H54 (cell line): ENCODE measurements at regions not wholly inside any gene's neighbourhood (a gene's known extent, or its start where the extent isn't known, plus 50 kb on each side); places are given as distances from the start of the nearest gene placed in this dataset.
A peak's percentile ranks its signal among the peaks of the same experiment; 100 is the strongest.
"Not testable (repeated sequence)": the region's sequence is repeated elsewhere in the genome, so short reads cannot be mapped to it uniquely, and the experiment has no call there.

Experiments used
- DNase-seq: peaks from one replicate; pipeline ENCODE4 v3.0.0; 2011; ENCODE audit warnings: low spot score, mixed read lengths; ENCODE audit not compliant: insufficient read length
- FAIRE-seq: peaks from 3 replicates; lab custom pipeline; 2011; peaks lifted over from hg19 to GRCh38; lab: Jason Lieb, UNC
- POLR2A ChIP-seq: IDR thresholded peaks from 2 replicates; pipeline ENCODE4 v1.6.1; 2011; ENCODE audit warnings: low read depth, mild to moderate bottlenecking, low read length

DNA sequence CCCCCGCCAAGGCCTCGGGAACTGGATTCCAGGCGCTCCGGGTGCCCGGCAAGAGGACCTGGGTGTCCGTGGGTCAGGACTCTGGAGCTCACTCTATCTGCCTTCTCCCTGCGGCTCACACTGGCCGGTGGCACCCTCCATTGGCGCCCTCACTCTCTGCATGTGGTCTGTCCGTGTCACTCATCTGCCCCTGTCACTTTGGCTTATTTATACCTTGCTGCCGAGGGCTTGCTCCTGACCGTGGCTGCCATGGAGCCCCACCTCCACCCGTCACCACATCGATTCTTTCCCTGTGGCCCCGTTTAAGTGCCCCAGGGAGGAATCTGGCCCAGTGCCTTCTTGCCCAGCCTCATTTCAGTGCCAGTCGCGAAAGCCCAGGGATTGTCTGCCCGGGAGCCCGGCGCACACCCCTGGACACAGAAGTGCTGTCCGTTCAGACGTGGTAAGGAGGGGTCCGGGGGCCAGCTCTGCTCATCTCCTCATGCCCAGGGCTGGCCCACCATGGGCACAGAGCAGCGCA lies 113.5 kb downstream of the NPIPB11 start:
- FAIRE-seq: not testable (repeated sequence)

DNA sequence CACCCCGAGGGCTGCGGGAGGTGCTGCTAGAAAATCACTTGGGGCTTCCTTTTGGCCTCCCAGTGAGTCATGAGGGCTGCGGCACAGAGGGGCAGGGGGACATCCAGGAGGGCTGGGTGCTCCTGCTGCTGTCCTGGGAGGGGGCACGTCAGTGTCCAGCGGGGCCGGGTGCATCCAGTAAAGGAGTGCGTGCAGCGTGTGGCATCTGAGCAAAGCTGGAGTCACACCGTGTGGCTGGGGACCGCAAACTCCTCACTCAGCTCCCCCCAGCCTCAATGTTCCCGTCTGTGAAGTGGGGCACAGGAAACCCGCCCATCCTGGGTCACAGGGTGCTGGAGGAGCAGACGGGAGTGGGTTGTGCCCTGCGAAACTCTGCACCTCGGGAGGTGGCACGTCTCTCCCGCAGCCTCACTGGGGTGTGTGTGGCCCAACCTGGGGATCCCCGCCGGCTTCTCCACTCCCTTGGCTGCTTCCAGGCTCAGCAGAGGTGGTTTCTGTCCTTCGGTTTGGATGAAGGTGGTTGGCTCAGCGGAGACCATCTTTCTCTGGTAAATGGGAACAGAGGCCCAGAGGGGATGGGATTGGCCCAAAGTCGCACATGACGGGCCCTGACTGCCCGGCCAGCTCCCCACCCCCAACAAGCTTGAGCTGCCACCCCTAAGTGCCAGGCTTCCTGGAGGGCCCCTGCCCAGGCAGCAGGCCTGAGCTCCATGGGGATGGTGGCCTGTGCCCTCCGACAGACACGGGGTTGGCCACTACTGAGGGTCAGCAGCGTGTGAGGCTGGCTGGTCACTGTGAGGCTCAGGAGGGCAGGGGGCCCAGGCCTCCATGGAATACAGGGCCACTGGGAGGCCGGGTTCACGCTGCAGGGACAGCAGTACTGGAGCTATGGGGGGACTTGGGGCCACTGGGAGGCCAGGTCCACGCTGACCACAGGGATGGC lies 114.9 kb downstream of the NPIPB11 start:
- not testable (repeated sequence) for FAIRE-seq, DNase-seq

More for the DNA sequence above, 113.5 kb downstream of the NPIPB11 start:
- not testable (repeated sequence) for DNase-seq

GRCh38 chr16:29290631-29291247 lies 115.8 kb downstream of the NPIPB11 start:
- FAIRE-seq (peak; percentile 75), DNase-seq (peak; percentile 74)
- no peak for TF ChIP-seq POLR2A

GRCh38 chr16:29289516-29290239 lies 116.8 kb downstream of the NPIPB11 start:
- DNase-seq, FAIRE-seq: not testable (repeated sequence)

DNA sequence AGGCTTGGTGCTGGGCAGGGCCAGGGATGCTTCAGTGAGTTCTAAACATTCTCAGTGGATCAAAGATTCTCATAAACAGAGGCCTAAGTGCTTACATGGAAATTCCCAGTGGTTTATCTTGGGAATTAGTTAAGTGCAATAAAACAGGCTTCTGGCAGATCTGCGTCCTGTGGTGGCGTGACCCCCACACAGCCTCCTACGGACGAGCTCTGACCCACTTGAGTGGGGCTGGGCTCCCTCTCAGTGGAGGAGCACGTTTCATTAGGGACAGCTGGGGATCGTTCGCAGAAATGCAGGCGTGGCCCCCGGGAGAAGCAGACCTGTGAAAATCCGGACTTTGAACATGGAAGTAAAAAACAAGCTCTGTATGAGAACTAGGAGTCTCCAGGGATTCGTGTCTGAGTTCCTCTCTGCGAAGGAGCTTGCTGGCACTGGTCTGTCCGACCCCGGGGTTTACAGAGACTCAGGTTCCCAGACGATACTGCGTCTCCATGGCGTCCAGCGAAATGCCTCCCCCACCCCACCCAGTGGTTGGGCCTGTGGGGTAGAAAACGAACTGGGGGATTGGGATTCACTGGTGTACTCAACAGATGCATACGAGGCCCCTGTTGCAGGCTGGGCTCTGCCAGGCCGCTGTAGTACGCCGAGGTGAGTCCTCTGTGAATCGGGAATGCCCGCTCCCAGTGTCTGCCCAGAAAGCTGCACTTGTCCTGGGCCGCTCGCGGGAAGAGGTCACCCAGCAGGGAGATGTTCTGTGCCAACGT lies 117.6 kb downstream of the NPIPB11 start:
- not testable (repeated sequence) for FAIRE-seq, DNase-seq

GRCh38 chr16:29287871-29288535 lies 118.5 kb downstream of the NPIPB11 start:
- not testable (repeated sequence) for DNase-seq, FAIRE-seq

DNA sequence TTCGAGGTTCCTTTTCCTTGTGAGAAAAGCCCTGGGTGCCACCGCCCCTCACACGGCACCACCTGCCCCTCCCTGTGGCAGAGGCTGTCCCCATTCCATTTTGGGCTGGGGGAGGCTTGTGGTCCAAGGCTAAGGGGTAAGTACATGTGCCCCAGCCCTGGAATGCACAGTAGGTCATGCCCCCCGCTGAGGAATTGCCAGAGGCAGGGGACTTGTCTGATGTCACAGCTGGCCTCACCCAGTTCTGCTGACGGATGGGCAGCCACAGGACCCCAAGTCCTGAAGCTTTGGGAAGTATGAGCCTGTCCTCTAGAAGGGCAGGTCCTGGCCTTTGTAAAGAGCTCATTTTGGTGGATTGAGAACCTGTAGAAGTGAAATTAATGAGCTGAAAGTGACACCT lies 119.3 kb downstream of the NPIPB11 start:
- not testable (repeated sequence) for FAIRE-seq, DNase-seq

GRCh38 chr16:29286796-29287195 lies 119.7 kb downstream of the NPIPB11 start:
- not testable (repeated sequence) for FAIRE-seq

GRCh38 chr16:29286161-29286560 lies 120.3 kb downstream of the NPIPB11 start:
- FAIRE-seq, DNase-seq: not testable (repeated sequence)

More at GRCh38 chr16:29286796-29287195, 119.7 kb downstream of the NPIPB11 start:
- DNase-seq: not testable (repeated sequence)

DNA sequence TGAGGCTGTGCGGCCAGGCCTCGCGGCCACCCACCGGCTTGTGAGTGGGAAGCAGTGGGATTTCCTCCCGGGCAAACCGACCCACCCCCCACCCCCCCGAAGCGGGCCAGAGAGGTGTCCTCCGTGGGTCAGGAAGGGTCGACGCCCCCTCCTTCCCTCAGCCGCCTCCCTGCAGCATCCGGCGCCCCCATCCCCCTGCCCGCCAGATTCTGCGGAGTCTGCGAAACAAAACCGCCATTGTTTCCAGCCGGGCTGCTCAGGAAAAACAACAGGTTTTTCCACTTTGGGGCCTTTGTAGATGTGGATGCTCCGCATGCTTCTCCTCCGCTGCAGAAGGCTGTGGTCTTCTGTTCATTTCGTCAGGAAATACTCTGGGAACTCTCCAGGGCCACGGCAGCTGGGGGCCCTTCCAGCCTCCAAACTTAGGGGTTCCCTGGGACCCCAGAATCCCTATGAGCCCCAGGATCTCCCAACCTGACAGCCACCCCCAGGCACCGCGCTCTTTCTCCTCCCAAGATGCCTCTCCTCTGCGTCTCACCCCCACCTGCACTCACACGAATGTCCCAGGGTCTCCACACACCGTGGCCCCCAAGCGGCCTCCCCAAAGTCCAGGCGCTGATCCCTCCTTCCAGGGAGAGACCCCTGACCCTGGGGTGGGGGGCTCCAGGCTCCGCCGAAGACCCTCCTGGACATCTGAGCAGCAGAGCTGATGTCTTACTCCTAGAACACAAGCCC lies 121.2 kb downstream of the NPIPB11 start:
- not testable (repeated sequence) for DNase-seq, FAIRE-seq

DNA sequence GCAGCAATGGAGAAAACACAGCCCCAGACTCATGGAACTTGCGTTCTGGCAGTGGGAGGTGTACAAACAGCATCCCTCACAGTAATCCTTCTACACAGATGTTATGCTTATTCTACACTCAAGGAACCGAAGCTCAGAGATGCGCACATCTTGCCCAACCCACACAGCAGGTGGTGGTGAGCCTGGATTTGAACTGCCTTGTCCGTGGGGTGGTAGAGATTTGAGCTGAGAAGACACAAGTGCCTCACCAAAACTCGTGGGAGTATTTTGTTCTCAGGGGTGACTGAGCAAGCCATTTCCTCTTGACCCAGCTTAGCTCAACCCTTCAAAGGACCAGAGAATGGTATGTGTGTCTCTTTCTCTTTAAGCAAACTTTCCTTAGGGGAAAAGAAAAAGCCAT lies 121.8 kb downstream of the NPIPB11 start:
- FAIRE-seq, DNase-seq: not testable (repeated sequence)

GRCh38 chr16:29284159-29284558 lies 122.4 kb downstream of the NPIPB11 start:
- not testable (repeated sequence) for DNase-seq, FAIRE-seq

GRCh38 chr16:29278097-29278871 lies 128.2 kb downstream of the NPIPB11 start:
- DNase-seq, FAIRE-seq: not testable (repeated sequence)

DNA sequence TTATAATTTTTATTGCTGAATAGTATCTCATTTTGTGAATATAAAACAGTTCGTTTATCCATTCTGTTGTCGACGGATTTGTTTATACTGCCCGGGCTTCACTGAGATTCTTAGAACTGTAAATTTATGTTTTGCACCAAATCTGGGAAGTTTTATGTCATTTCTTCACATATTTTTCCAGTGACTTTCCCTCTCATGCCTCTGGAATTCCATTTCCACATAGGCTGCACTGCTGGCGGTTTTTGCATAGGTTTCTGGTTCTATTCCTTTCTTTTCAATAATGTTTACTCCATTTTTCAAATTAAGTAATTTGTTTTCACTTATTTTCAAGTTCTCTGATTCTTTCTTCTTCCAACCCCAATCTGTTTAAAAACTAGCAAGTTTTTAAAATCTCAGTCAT lies 130.1 kb downstream of the NPIPB11 start:
- not testable (repeated sequence) for FAIRE-seq, DNase-seq

GRCh38 chr16:29274055-29275035 lies 132.2 kb downstream of the NPIPB11 start:
- not testable (repeated sequence) for DNase-seq, FAIRE-seq
